Suppressor macrophage treated with lipopolysaccharide for 1 hour (primary cell): ENCODE measurements at regions not wholly inside any gene's neighbourhood (a gene's known extent, or its start where the extent isn't known, plus 50 kb on each side); places are given as distances from the start of the nearest gene placed in this dataset.

Experiments
- DNase-seq, 3 donors: peaks; one replicate each; pipeline ENCODE4 v3.0.0-alpha.2; 2020 to 2022

DNA sequence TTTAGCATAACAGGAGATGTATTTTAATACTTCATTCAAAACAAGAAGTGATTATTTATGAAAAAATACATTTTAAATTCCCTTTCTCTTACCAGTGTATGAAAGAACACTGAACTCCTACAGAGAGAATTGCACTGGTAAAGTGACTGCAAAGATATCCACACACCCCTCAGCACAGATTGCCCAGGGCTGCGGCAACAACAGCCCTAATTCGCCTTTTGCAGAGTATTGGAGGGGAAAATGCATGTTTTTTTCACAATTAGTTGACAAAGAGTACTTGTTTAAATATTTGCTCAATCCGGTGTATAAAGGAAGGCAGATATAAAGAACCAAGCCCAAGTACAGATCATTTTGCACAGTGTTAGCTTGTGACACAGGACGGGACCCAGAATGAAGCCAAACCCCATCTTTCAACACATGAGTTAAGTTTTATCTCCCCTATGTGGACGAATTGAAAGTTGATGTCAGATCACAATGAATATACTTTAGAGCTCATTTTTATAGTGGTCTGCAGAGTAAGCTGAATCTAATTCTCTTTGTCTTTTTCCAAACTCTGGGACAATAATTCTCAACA is 551.4 kb upstream of the IGFBP7 start:
- DNase-seq: no peak

DNA sequence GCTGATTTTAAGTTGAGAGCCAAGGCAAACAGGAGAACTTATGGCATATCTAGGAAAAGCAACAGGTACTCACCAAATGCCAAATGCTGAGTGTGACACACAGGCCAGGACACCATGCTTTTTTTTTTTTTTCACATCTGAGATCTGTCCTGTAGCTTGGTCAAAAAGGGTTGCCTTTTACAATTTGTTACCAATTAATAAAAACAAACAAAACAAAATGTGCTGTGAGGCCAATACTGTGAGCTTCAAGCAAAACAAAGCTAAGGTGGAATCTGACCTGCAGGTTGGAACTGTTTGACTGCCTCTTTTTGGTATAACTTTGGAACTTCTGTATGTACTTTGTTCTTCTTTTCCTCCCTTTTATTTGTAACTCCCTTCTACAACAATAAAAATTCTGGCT is 548.5 kb upstream of the IGFBP7 start:
- no peak for DNase-seq

DNA sequence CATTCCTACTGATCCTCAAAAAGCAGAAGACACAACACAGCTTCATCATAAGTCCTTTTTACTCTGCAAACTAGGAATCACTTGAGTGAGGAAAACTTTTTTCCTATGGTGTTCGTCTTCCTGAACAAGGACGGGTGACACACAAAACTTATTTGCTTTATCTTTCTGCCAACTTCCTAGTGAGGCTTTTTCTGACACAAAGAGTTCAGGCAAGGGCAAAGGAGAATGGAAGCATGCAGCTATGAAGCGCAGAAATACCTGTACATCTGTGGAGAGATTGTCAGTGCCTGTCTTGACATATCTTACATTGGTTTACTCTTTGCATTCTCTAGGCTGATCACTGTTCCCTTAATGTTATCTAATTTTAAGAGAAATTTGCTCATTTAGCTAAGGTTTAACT is 548.0 kb upstream of the IGFBP7 start:
- DNase-seq: no peak

DNA sequence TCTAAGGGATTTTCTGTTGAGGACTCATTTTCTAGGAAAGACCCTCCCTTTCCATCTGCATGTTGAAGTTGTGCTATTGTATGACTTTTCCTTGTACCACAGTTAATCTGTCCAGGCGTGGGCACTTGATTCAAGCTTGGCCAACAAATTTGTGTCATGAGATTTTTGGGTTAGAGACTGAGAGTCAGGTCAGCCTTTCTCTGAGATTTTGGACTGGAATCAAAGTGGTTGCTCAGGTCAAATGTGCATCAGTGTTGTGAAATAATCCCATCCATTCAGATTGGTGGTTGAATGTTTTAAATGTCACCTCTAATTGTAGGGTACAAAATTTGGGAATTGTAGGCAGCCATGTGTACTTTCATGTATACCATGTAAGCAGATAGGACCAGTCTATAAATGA is 545.2 kb upstream of the IGFBP7 start:
- DNase-seq: no peak

DNA sequence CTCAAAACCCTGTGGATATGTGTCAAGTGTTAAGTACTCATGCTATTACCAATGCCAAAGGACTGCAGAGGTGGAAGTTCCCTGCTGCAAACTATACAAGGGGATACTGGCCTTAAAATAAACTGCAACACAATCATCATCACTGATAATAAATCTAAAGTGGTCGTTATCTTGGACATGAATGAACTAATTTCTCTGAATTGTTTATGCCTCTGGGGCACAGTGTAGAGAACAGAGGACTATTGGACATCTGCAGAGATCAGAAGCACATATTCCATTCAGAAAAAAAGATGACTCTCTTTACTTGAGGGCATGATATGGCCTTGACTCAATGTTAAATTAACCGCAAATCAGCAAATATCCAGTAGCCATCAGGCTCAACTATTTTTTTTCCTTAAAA is 542.6 kb upstream of the IGFBP7 start:
- no peak for DNase-seq

DNA sequence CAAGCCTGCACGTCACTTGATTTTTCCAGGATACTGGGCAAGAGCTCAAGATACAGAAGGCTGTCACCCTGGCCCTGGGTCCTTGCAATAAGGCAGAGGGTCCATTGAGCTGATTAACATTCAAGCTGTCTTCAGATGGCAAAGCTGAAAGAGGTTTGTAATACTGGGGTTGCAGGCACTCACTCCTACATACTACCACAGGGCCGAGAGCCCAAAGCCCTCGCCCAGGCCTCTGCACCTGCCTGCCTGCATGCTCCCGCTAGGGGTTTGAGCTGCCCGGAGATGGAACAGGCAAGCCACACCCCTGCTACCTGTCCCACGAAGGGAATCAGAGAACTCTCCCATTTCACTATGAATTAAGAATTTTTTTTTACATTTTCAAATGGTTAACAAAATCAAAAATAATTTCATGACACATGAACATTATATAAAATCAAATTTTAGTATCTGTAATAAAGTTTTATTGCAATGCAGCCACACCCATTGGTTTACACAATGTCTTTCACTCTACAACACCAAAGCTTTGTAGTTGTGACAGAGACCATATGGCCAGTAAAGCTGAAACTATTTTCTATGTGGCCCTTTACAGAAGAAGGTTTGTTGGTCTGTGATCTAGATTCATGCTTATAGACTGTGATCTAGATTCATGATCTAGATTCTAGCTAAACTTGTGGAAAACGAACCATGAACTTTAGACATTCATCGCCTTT is 530.4 kb upstream of the IGFBP7 start:
- DNase-seq: no peak

DNA sequence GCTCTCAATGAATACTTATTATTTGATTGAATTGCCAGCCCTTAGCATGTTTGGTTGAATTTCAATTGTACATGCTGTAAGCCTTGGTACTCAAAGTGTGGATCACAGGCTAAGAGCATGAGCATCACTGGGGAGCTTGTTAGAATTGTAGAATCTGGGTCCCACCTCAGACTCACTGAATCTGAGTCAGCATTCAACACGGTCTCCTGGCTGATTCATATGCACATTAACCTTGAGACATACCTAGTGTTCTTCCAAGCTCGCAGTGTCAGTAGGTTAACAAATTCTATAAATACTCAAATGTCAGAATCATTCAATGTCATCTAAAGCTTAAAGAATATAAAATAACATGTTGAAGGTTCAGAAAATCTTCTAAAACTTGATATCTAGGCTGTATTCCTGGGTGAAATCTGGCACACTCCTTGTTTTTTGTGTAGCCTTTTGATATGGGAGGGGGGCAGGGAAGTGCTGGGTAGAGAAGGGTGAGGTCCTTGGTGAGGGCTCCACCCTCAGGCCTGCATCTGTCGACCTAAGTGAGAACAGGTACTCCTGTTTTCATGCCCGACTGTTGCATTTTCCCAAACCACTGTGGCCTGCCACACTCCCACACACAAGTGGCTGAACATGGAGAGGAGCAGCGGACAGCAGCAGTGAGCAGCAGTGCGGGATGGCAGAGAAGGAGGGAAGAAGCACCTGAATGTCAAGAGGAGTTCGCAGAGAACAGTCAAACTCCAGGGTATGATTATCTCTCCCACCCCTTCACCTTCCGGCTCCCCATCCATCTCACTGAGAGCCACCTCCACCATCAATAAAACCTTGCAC is 529.6 kb upstream of the IGFBP7 start:
- DNase-seq: no peak

DNA sequence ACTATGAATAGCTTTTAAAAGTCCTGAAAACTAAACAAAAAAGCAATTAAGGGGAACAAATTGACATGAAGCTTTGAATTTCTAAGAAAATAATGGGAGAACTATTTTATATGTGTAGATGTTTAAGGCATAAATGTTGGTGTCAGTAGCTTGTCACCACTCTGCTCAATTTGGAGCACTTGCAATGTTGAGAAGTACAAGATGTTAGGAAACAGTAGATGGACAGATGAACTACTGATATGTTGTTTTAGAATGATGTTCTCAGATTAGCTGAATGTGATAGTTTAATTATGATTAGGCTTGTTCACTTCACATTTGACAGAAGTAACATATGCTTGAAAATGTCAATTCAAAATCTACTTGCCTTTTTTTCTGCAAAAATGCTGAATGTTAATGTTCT is 525.7 kb upstream of the IGFBP7 start:
- no peak for DNase-seq

DNA sequence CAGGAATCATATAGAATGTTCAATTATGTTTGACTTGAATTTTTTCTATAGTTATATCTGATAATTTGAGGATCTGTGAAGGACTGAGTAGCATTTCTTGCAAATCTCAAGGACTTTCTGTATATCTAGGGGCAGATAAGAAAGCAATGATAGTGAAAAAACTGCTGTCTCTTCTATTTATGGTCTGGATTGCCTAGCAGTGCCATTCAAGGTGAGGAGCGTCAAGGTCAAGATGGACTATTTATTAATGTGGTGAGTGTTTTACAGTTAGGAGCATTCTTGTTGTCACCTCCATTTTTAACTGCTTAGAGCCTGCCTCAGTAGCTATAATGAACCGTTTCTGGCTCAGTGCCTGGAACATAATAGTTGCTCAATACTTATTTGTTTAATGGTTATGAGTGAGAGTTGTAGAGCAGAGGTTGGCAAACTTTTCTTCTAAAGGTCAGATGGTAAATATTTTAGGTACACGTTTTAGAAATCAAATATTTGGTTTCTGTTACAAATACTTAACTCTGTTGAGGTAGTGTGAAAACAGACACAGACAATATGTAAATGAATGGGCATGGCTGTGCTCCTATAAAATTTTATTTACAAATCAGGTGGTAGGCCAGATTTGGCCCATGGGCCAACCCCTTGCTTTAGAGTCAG is 523.2 kb upstream of the IGFBP7 start:
- no peak for DNase-seq

DNA sequence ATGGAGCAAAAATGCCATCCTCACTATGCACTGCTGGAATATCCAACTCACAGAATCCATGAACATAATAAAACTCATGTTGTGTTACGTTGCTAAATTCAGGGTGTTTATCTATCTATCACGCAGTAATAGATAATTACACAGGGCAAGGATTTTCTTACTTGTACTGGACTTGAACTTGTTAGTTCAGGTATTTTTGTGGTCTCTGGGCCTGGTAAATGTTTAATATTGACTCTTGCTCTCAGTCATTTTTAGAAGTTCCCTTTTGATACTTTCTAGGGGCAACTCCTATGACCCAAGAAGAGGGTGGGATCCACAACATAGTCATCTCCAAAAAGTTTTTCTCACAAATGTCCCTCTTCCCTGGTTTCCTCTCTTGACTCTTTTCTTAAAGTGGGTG is 522.4 kb upstream of the IGFBP7 start:
- DNase-seq: no peak

DNA sequence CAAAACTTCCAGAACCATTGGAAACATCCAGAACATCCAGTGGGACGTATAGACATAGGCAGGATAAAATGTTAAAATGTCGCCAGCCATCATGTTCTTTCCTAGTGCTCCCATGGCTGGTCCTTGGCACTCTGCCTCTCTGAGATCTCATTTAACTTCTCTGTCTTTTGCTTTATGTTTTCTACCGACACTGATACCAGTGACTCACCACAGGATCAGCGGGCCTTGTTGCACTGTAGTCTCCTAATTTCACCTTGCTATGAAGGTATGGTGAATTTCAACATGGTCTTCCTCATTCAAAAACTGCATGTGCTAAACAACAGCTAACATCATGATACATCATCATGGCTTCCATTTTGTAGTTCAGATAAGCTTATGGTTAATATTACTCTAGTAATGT is 521.0 kb upstream of the IGFBP7 start:
- no peak for DNase-seq

DNA sequence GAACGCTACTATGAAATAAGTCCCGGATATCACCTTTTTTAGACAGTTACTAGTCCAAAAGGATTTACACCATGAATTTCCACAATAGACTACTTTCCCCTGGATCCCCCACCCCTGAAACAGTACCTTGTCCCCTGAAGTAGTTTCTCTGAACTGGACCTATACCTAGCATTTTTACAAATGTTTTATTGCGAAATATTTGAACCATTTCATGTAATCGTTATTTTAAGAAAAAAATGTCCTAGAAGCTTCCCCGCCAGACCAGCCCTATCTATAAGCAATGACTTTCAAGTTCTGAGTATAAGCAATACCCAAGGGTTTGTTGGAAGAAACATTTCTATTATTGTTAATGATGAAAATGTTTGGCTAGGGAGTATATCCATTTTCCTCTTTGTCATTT is 517.8 kb upstream of the IGFBP7 start:
- no peak for DNase-seq

DNA sequence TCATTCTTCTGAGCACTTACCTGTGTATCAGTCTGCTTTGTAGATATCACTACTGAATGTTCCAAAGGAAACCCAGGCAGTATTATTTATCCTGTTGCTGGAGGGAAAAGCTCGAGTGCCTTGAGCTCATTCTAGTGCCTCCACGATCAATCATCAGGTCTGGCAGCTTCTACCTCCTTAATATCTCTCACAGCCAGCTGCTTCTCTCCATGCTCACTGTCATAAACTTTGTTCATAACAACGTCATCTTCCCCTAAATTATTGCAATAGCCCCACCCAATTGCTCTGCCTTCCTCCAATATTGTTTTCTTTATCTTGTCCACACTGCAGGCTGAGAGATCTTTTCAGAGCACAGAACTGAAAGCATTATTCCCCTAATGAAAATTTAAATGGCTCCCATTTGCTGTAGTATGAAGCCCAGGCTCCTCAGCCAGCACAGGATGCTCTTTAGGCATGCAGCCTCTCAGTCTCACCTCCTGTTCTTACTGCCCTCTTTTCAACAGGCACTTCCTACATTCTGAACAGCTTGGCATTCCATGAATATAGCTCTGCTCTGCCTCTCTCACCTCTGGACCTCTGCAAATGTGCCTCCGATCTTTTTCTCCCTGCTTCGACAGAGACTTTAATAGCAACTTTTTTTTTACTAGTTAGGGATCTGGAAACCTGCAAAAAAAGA is 504.2 kb upstream of the IGFBP7 start:
- DNase-seq: no peak

DNA sequence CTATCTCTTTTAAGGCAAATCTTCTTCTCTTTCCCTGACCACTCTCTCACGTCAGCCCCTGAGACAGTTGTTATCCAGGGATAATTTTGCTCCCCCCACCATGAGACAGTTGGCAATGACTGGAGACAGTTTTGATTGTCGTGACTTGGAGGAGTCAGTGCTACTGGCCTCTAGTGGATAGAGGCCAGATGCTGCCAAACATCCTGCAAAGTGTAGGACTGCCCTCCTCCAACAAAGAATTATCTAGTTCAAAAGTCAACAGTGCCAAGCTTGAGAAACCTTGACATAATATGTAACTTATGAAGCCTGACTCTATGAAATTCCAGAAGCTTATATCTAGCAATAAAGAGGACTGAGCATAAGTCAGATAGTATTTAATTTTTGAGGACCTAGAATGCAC is 502.1 kb upstream of the IGFBP7 start:
- no peak for DNase-seq

DNA sequence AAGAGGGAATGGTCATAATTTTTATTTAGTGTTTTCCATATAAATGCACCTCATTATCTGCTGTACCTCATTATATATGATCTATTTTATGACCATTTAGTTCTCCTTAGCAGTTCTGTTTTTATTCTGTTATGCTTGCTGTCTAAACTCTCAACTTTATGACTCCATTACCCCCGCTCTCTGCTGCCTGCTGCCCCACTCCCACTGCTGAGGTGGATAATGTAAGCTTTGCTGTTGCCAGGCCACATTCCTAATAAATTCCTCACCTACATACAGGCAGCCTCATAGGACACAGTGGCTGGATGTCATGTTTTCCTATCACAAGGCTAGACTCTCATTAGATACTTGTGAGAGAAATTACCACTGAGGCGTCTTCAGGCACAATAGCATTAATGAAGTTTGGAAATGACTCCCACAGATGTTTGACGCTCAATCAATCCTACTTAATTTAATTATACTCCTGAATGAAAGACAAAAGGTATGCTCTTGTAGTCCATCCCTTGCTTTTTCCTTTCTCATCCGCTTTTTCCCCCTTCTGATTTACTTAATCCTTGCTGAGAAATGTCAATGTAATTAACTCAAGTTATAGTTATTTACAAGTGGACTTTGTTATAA is 497.5 kb upstream of the IGFBP7 start:
- DNase-seq: no peak

DNA sequence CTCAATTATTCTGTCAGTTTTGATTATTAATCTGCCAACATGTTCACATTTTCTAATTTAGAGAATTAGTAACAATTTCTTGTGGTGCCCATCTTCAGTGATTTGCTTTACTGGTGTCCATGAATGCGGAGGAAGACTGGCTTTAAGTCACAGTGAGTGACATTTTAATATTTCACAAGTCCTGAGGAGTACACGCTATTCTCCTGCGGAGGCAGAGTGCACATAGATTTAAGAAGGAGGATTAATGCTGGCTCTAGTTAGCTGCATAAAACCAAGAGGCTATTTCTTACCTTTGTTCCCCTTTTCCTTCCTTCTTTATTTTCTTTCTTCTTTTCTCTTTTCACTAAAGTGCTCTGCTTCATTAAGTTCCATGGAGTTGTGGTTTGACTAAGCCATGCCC is 495.2 kb upstream of the IGFBP7 start:
- DNase-seq: no peak

DNA sequence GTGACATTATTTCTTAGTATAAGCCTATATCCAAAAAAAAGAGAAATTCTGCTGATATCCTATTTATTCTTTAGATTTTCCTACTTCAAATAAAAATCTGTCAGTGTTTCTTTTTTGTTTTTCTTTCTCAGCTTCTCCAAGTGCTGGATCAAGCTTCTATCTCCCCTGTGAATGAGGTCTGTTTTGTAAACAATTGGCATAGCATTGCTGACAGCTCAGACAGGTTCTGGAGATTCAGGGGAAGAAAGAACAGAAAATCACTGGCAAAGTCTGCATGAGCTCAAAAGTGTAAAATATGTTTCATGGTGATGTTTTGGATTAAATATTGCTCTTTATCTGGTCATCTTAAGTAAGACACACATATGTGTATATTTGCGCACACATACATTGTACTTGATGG is 492.0 kb upstream of the IGFBP7 start:
- no peak for DNase-seq

DNA sequence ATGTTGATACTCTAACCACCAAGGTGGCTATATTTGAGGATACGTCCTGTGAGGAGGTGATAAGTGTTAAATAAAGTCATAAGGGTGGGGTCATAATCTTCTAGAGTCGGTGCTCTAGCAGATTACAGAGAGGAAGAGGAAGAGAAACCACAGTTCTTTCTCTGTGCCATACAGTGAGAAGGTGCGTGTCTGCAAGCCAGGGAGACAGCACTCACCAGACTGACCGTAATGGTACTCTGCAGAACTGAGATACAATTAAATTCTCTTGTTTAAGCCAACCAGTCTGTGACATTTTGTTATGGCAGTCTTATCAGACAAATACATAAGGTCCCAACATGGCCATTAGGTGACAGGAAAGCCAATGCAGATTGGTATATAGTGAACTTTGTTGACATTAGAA is 480.9 kb upstream of the IGFBP7 start:
- DNase-seq: no peak

DNA sequence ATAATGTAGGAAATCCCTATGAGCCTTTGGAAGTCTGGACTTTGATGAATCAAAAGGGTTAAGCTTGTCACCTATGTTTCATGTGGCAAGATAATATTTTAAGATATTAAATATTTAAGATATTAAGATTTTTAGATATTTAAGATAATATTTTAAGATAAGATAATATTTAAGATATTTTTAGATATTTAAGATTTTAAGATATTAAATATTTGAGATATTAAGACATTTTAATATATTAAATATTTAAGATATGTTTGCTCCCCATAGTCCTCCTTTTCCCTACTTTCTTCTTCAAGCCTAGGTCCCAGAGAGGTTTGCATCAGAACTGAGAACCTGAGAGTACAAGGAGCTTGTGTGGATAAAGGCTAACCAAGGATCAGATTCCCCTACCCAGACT is 478.4 kb upstream of the IGFBP7 start:
- no peak for DNase-seq

DNA sequence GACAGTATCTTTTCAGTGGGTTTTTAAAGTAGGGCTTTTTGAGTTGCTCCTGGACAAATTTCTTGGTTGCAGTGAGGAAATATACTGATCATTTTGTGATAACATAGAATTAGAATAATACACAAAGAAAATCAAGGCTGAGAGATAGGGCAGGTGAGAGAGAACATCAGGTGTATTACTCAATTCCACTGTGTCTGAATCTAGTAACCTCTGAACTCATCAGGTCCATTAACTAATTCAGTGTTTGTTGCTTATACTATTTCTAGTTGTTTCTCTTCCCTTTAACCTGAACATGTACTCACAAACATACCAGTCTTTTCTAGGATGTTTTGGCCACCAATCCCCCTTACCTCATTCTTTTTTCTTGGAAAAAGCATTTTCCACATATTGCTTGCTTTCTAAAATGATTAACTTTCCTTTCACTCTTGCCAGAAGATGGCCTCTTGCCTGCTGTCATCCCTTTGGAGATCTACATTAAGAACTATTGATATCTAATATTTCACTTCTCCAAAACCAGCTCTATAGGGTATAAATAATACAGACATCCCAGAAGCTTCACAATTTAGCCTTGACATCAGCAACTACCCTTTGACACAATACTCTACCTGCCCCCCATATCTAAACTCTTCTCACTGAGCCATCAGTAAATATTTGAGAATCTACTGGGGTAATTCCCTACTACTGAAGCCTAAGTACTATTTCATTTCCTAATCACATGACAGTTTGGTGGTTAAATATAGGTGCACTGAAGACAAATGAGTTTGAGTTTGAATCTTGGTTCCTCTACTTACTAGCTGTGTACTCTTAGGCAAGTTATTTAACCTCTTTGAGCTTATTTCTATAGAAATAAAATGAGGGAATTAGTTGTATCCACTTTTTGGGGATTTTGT is 470.8 kb upstream of the IGFBP7 start:
- DNase-seq: no peak

DNA sequence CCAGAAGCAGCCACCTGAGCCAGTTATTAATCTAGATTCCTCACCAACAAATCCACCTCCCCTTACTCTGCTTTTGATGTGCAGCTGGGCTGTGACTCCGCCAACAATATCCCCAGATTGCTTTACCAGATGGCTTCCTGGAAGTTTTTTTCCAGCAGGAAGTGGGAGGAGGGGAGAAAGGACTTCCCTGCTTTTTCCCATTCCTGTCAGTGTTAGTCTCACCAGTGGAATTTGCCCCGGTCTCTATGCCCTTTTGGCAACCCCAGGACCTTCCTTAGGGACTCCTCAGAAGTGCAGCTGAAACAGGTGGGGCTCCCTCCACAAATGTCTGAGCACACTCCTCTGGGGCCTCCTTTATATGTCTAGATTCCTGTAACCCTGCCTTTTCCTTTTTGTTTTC is 465.2 kb upstream of the IGFBP7 start:
- no peak for DNase-seq
